Parathyroid adenoma (tissue), 2 donors: ENCODE measurements at regions not wholly inside any gene's neighbourhood (a gene's known extent, or its start where the extent isn't known, plus 50 kb on each side); places are given as distances from the start of the nearest gene placed in this dataset.
A peak's percentile ranks its signal among the peaks of the same experiment; 100 is the strongest.

Experiments
- H2AFZ ChIP-seq: fragments of 300-600 bp; sonication (generic); one replicate; pipeline ENCODE4 v1.7.0; 2017; ENCODE audit warnings: antibody characterized with exemption, mild to moderate bottlenecking
- H3K27ac ChIP-seq: fragments of 300-600 bp; sonication (generic); one replicate; pipeline ENCODE4 v1.7.0; 2017
- H3K27me3 ChIP-seq: fragments of 300-600 bp; sonication (generic); one replicate; pipeline ENCODE4 v1.7.0; 2017; ENCODE audit warnings: low read length; ENCODE audit not compliant: control insufficient read depth, insufficient read depth
- H3K36me3 ChIP-seq: fragments of 300-600 bp; sonication (generic); one replicate; pipeline ENCODE4 v1.7.0; 2017; ENCODE audit warnings: low read length; ENCODE audit not compliant: control insufficient read depth, insufficient read depth
- H3K4me1 ChIP-seq: fragments of 300-600 bp; sonication (generic); one replicate; pipeline ENCODE4 v1.7.0; 2017; ENCODE audit warnings: control low read depth
- H3K4me2 ChIP-seq: fragments of 300-600 bp; sonication (generic); one replicate; pipeline ENCODE4 v1.7.0; 2017; ENCODE audit warnings: low read length
- H3K4me3 ChIP-seq: fragments of 300-600 bp; sonication (generic); one replicate; pipeline ENCODE4 v1.7.0; 2017; ENCODE audit warnings: low read depth, low read length
- H3K79me2 ChIP-seq: fragments of 300-600 bp; sonication (generic); one replicate; pipeline ENCODE4 v1.7.0; 2017; ENCODE audit warnings: control low read depth
- H3K9ac ChIP-seq: fragments of 300-600 bp; sonication (generic); one replicate; pipeline ENCODE4 v1.7.0; 2017; ENCODE audit warnings: mild to moderate bottlenecking
- H3K9me3 ChIP-seq: fragments of 300-600 bp; sonication (generic); one replicate; pipeline ENCODE4 v1.7.0; 2017; ENCODE audit warnings: low read length; ENCODE audit not compliant: control insufficient read depth
- CTCF ChIP-seq: fragments of 300-600 bp; sonication (generic); IDR thresholded peaks from one replicate; pipeline ENCODE4 v1.7.0; 2017; ENCODE audit warnings: antibody characterized with exemption, mild to moderate bottlenecking
- donor health status: primary hyperparathyroidism.

GRCh38 chr12:46518169-46518568, 145.6 kb upstream of the SLC38A2 start:
- Histone ChIP-seq H2AFZ (no peak overlapping the region), H3K4me1 (peaks cover 39% of the 10 kb centered on the region), H3K9me3 (no peaks in the 10 kb centered on the region), H3K79me2 (no peaks in the 10 kb centered on the region), H3K4me3 (no peak overlapping the region), H3K27me3 (no peaks in the 10 kb centered on the region), H3K9ac (no peak overlapping the region), H3K27ac (no peak overlapping the region), H3K36me3 (no peaks in the 10 kb centered on the region), H3K4me2 (no peak overlapping the region)
- TF ChIP-seq CTCF = no peak

- no peaks in the 10 kb centered on the region for H3K36me3 ChIP-seq
- no peak overlapping the region for H3K4me2 ChIP-seq
- H3K4me1 ChIP-seq = peaks cover 37% of the 10 kb centered on the region
- H3K27me3 ChIP-seq = no peaks in the 10 kb centered on the region
- H3K79me2 ChIP-seq = no peaks in the 10 kb centered on the region
- H3K27ac ChIP-seq = no peak overlapping the region
- H3K4me3 ChIP-seq = no peak overlapping the region
- H3K9me3 ChIP-seq = no peaks in the 10 kb centered on the region
- no peak overlapping the region for H2AFZ ChIP-seq
- no peak overlapping the region for H3K9ac ChIP-seq
- TF ChIP-seq CTCF = no peak
Measured at GRCh38 chr12:46517579-46517962, 145.0 kb upstream of the SLC38A2 start.

GRCh38 chr12:46516933-46517578, 144.5 kb upstream of the SLC38A2 start:
- Histone ChIP-seq H3K36me3 (no peaks in the 10 kb centered on the region), H3K4me3 (no peak overlapping the region), H3K27ac (no peak overlapping the region), H3K9me3 (no peaks in the 10 kb centered on the region), H3K27me3 (no peaks in the 10 kb centered on the region), H3K9ac (no peak overlapping the region), H2AFZ (peak overlapping the region; percentile 8), H3K79me2 (no peaks in the 10 kb centered on the region), H3K4me1 (peaks cover 32% of the 10 kb centered on the region), H3K4me2 (no peak overlapping the region)
- no peak for TF ChIP-seq CTCF

- no peaks in the 10 kb centered on the region for H3K36me3 ChIP-seq
- H3K27me3 ChIP-seq = no peaks in the 10 kb centered on the region
- TF ChIP-seq CTCF = no peak
- no peak overlapping the region for H3K27ac ChIP-seq
- no peak overlapping the region for H3K4me3 ChIP-seq
- no peaks in the 10 kb centered on the region for H3K9me3 ChIP-seq
- H3K4me2 ChIP-seq = no peak overlapping the region
- H3K4me1 ChIP-seq = peaks cover 26% of the 10 kb centered on the region
- peak overlapping the region; percentile 8 for H2AFZ ChIP-seq
- H3K9ac ChIP-seq = no peak overlapping the region
- no peaks in the 10 kb centered on the region for H3K79me2 ChIP-seq
Measured at GRCh38 chr12:46516238-46516932, 143.8 kb upstream of the SLC38A2 start.

- no peak for TF ChIP-seq CTCF
Measured at GRCh38 chr12:46515829-46516228, 143.3 kb upstream of the SLC38A2 start.

More at GRCh38 chr12:46515829-46516228, 143.3 kb upstream of the SLC38A2 start:
- H3K9me3 ChIP-seq = no peaks in the 10 kb centered on the region
- H2AFZ ChIP-seq = no peak overlapping the region
- H3K79me2 ChIP-seq = no peaks in the 10 kb centered on the region
- H3K36me3 ChIP-seq = no peaks in the 10 kb centered on the region
- H3K27ac ChIP-seq = no peak overlapping the region
- no peak overlapping the region for H3K4me3 ChIP-seq
- H3K4me2 ChIP-seq = no peak overlapping the region
- H3K9ac ChIP-seq = no peak overlapping the region
- H3K4me1 ChIP-seq = peaks cover 20% of the 10 kb centered on the region
- H3K27me3 ChIP-seq = no peaks in the 10 kb centered on the region
